Transverse colon (tissue), 4 donors: ENCODE measurements at regions not wholly inside any gene's neighbourhood (a gene's known extent, or its start where the extent isn't known, plus 50 kb on each side); places are given as distances from the start of the nearest gene placed in this dataset.

Source experiments
- EP300 ChIP-seq: sonication (generic); formaldehyde crosslinking; IDR thresholded peaks from one replicate; pipeline ENCODE4 v1.6.1; 2017; ENCODE audit warnings: antibody characterized with exemption, low read depth
- POLR2A ChIP-seq: fragments of 450-650 bp; IDR thresholded peaks from one replicate; pipeline ENCODE4 v1.6.1; 2016; ENCODE audit warnings: antibody characterized with exemption, mild to moderate bottlenecking, moderate library complexity
- POLR2AphosphoS5 ChIP-seq, 3 donors: sonication (generic); formaldehyde crosslinking; IDR thresholded peaks; one replicate each; pipeline ENCODE4 v1.6.1; 2016; ENCODE audit warnings: antibody characterized with exemption in 3 of 3
- TF ChIP-seq, protein P1 (sequence below), 5 experiments: fragments of 200-600 bp in 3 of 5; fragments of 450-650 bp in 2 of 5; sonication (generic) in 3 of 5; IDR thresholded peaks; 1 replicate in 2 of 5; 2 replicates in 3 of 5; pipeline ENCODE4 v1.5.1; 2016 to 2017; ENCODE audit warnings: antibody characterized with exemption in 5 of 5, inconsistent platforms in 3 of 5, mild to moderate bottlenecking in 2 of 5, moderate library complexity in 1 of 5

DNA sequence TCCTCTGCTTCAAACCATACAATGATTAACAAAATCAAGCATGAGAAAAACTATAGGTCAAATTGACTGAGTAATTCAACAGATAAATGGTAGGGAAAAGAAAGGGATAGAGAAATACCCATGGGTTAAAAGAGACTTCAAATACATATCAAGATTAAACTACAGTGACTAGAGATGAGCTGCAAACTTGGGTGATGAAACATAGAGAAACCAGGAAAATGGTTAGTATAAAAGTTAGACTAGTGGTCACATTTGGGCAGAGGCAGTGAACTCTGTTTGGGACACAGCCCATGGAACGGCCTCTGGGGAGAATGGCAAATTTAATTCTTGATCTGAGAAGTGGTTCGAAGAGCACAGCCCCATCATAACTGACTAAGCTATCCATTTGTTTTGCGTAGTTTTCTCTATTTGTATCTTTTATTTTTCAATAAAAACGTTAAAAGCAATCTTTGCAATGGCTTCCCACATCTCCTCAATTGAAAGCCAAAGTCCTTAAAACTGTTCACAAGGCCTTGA, 99.4 kb downstream of the APIP start:
- TF ChIP-seq, protein P1, sequence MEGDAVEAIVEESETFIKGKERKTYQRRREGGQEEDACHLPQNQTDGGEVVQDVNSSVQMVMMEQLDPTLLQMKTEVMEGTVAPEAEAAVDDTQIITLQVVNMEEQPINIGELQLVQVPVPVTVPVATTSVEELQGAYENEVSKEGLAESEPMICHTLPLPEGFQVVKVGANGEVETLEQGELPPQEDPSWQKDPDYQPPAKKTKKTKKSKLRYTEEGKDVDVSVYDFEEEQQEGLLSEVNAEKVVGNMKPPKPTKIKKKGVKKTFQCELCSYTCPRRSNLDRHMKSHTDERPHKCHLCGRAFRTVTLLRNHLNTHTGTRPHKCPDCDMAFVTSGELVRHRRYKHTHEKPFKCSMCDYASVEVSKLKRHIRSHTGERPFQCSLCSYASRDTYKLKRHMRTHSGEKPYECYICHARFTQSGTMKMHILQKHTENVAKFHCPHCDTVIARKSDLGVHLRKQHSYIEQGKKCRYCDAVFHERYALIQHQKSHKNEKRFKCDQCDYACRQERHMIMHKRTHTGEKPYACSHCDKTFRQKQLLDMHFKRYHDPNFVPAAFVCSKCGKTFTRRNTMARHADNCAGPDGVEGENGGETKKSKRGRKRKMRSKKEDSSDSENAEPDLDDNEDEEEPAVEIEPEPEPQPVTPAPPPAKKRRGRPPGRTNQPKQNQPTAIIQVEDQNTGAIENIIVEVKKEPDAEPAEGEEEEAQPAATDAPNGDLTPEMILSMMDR (IDR thresholded peaks at IDR 0.05), result no peak
- TF ChIP-seq POLR2AphosphoS5 (IDR thresholded peaks at IDR 0.05), result no peak
- TF ChIP-seq POLR2A, result no peak
- no peak for TF ChIP-seq EP300
